ENCODE measurements at regions not wholly inside any gene's neighbourhood (a gene's known extent, or its start where the extent isn't known, plus 50 kb on each side); places are given as distances from the start of the nearest gene placed in this dataset.

GRCh38 chr20:48205281-48205782 lies 420.1 kb upstream of the SULF2 start:
- POLR2A ChIA-PET = no interaction called here
- Mint-ChIP-seq H3K4me3 (no peak overlapping the region), H3K36me3 (ENCODE audit: low read depth) (no peaks in the 10 kb centered on the region), H3K4me1 (ENCODE audit: low read depth) (no peaks in the 10 kb centered on the region), H3K9me3 (no peaks in the 10 kb centered on the region), H3K27me3 (peaks cover 1% of the 10 kb centered on the region), H3K27ac (no peak overlapping the region)
- ATAC-seq (no peak), DNase-seq (no peak)
- intact Hi-C loops (cut with micrococcal nuclease) = no loop called here
- TF ChIP-seq CTCF (IDR thresholded peaks at IDR 0.05) = no peak
- CTCF ChIA-PET = no interaction called here

- TF ChIP-seq CTCF (IDR thresholded peaks at IDR 0.05) = no peak
- ATAC-seq (no peak), DNase-seq (no peak)
- intact Hi-C loops (cut with micrococcal nuclease) = no loop called here
- ChIA-PET POLR2A (no interaction called here), CTCF (no interaction called here)
- Mint-ChIP-seq H3K36me3 (ENCODE audit: low read depth) (no peaks in the 10 kb centered on the region), H3K4me1 (ENCODE audit: low read depth) (no peaks in the 10 kb centered on the region), H3K9me3 (no peaks in the 10 kb centered on the region), H3K27me3 (peaks cover 1% of the 10 kb centered on the region), H3K4me3 (no peak overlapping the region), H3K27ac (no peak overlapping the region)
Observed at GRCh38 chr20:48204499-48204898, 419.2 kb upstream of the SULF2 start.

- intact Hi-C loops (cut with micrococcal nuclease) = no loop called here
- no peak for TF ChIP-seq CTCF (IDR thresholded peaks at IDR 0.05)
- H3K36me3 Mint-ChIP-seq (ENCODE audit: low read depth) = no peaks in the 10 kb centered on the region
- no peak overlapping the region for H3K27ac Mint-ChIP-seq
- H3K4me3 Mint-ChIP-seq = no peak overlapping the region
- POLR2A ChIA-PET = no interaction called here
- H3K9me3 Mint-ChIP-seq = no peaks in the 10 kb centered on the region
- no peak for ATAC-seq
- no peak for DNase-seq
- peaks cover 1% of the 10 kb centered on the region for H3K27me3 Mint-ChIP-seq
- CTCF ChIA-PET = no interaction called here
- H3K4me1 Mint-ChIP-seq (ENCODE audit: low read depth) = no peaks in the 10 kb centered on the region
Observed at GRCh38 chr20:48203252-48203651, 418.0 kb upstream of the SULF2 start.

GRCh38 chr20:48202334-48203113 lies 417.2 kb upstream of the SULF2 start:
- Mint-ChIP-seq H3K9me3 (no peaks in the 10 kb centered on the region), H3K36me3 (ENCODE audit: low read depth) (no peaks in the 10 kb centered on the region), H3K4me1 (ENCODE audit: low read depth) (no peaks in the 10 kb centered on the region), H3K27me3 (peaks cover 1% of the 10 kb centered on the region), H3K4me3 (no peak overlapping the region), H3K27ac (no peak overlapping the region)
- intact Hi-C loops (cut with micrococcal nuclease) = no loop called here
- DNase-seq (no peak), ATAC-seq (no peak)
- ChIA-PET CTCF (no interaction called here), POLR2A (no interaction called here)
- no peak for TF ChIP-seq CTCF (IDR thresholded peaks at IDR 0.05)

- Mint-ChIP-seq H3K9me3 (no peaks in the 10 kb centered on the region), H3K27me3 (peaks cover 2% of the 10 kb centered on the region), H3K4me1 (ENCODE audit: low read depth) (no peaks in the 10 kb centered on the region), H3K27ac (no peak overlapping the region), H3K4me3 (no peak overlapping the region), H3K36me3 (ENCODE audit: low read depth) (no peaks in the 10 kb centered on the region)
- no peak for TF ChIP-seq CTCF (IDR thresholded peaks at IDR 0.05)
- POLR2A ChIA-PET = no interaction called here
- intact Hi-C loops (cut with micrococcal nuclease) = no loop called here
- CTCF ChIA-PET = no interaction called here
- no peak for ATAC-seq
- DNase-seq = no peak
Observed at GRCh38 chr20:48201885-48202284, 416.6 kb upstream of the SULF2 start.
